Superior temporal gyrus (tissue), 1 donor: ENCODE measurements at regions not wholly inside any gene's neighbourhood (a gene's known extent, or its start where the extent isn't known, plus 50 kb on each side); places are given as distances from the start of the nearest gene placed in this dataset.
"Not testable (repeated sequence)": the region's sequence is repeated elsewhere in the genome, so short reads cannot be mapped to it uniquely, and the experiment has no call there.

Source experiments
- DNase-seq: peaks from one replicate; pipeline ENCODE4 v3.0.0-alpha.2; 2016; ENCODE audit errors: extremely low spot score

DNA sequence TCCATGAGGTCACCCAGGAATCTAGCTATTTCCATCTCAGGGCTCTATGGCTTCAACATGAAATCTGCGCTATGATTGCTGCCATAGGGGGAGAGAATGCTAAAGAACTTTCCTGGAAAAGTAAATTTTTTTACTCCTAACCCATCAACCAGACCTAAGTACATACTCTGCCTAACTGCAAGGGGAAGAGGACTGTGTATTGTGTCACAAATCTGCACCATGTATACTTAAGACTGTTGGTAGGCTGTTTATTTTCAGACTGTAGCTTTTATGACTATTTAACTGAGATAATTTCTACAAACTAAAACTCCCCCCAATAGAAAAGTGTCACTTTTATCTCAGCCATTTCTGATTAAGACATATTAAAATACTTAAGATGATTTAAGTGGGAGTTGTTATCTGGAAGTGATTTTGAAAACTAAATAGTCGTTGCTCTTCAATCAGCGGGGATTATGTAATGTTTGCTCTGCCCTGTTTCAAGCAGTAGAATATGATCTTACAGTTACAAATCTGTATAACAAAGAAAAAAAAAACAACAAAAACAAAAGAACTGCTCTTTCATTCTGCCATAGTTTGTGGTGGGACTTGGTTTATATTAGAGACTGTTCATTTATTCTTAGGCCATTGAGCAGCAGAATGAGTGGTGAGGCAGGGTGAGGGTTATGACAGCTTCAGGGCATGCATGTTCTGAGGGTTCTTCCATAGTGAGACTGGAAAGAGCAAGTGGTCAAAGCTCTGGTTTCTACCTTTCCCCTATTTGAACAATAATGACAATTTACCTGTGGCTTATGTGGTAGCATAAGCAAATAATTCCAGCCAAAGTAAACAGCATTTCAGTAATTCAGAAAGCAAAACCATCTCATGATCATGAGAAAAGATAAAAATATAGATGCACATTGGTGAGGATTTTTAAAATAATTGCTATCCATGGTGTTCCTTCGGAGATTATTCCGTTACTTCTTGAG, 126.3 kb upstream of the CEP162 start:
- DNase-seq, result no peak

DNA sequence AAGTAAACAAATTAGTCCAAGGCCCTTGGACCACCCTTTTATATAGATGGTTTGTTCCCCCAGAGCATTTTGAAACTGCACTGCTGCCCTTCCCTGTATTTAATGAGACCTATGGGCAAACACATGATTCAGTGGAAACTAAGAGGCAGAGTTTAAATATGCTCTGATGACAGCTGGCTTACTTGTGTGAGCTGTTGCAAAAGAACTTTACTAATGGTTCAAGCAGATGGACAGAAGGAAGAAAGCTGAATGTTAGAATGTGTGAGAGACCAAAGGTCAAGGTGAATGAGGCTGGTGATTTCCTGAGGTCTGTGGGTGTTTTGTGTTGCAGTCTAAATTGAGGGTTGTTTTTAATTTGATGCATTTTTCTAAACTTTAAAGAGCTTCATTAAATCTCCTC, 123.0 kb upstream of the CEP162 start:
- no peak for DNase-seq

DNA sequence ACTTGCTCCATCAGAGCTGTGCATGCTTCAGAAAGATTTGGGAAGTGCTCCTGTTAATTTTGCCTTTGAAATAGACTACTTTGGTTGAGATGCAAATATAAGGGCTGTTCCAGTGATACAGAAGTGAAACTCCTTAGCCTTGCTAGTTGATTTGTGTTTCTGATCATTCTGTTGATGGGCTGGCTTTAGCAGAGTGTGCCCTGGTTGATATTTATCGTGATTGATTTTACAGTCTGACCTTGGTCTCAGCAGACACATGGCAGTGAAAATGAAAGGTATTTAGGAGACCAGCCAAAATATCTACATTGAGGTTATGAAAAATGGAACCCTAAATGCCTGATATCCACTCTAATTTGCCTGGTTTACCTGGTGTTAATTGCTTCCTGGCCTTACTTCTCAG, 122.1 kb upstream of the CEP162 start:
- DNase-seq, result no peak

DNA sequence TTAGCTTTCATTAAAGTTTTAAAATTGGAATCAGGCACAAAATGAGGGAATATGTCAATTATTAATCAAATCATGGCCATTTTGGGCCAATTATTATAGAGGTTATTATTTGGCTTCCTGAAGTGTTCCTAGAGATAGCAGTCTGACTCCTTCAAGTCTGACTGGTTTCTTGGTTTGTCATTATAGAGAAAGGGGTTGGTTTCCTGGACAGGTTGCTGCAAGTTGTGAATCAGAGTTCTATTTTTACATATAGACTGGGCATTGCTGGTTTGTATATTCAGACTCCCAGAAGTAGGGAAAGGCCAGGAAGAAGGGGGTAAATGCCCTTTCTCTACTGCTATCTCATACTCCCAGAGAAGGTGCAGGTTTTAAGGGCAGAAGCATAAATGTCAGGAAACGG, 121.4 kb upstream of the CEP162 start:
- DNase-seq, result no peak

DNA sequence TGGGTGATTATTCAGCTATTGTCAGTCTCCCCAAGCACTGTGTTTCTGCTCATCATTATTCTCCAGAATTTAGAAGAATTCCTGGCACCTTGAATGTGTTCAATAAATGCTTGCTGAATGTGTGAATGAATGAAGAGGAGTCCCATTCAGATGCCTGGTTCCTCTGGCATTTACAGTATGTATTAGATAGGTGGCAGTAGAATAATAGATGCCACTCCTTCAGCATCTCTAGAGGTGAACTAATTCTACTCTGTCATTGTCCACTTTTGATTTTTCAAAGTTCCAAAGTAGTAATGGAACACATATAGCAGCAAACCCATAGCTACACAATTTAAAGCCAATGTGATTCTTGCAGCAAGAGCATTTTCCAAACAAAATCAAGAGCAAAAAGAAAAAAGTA, 118.9 kb upstream of the CEP162 start:
- no peak for DNase-seq

DNA sequence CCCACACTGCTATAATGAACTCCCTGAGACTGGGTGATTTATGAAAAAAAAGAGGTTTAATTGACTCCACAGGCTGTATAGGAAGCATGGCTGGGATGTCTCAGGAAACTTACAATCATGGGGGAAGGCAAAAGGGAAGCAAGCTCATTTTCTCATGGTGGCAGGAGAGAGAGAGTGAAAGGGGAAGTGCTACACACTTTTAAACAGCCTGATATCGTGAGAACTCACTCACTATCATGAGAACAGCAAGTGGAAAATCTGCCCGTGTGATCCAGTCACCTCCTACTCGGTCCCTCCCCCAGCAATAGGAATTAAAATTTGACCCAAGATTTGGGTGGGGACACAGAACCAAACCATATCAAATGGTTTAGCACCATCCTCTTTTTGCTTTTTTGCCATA, 116.6 kb upstream of the CEP162 start:
- no peak for DNase-seq

DNA sequence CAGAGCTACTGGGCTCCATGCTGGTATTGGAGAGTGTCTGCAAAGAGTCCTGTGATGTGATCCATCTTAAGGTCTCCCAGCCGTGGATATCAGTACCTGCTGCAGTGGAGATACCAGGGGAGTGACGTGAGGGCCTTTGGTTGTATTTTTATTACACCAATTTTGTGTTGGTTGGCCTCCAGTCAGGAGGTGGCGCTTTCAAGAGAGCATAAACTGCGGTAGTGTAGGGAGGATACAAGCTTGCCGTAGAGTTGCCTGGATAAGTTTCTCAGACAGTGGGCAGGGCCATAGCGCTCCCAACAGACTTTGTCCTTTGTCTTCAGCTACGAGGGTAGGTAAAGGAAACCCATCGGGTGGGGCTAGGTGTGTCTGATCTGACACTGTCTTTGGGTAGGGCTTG, 113.0 kb upstream of the CEP162 start:
- no peak for DNase-seq

DNA sequence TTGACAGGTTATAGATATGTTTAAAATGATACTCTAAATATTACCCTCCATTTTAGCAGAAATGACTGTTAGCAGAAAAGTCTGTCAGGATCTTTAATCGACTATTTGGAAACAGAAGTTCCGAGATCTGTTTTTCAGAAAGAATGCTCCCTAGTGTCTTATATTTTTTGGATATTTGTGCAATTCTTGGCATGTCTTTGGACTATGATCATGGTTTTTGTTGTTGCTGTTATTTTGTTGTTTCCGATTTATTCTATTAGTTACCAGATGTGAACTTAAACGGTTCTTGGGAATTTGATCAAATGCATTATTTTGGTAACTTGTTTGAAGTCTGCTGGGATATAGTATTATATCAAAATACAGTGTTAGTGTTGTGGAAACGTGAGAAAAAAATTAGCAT, 106.4 kb upstream of the CEP162 start:
- DNase-seq, result no peak

DNA sequence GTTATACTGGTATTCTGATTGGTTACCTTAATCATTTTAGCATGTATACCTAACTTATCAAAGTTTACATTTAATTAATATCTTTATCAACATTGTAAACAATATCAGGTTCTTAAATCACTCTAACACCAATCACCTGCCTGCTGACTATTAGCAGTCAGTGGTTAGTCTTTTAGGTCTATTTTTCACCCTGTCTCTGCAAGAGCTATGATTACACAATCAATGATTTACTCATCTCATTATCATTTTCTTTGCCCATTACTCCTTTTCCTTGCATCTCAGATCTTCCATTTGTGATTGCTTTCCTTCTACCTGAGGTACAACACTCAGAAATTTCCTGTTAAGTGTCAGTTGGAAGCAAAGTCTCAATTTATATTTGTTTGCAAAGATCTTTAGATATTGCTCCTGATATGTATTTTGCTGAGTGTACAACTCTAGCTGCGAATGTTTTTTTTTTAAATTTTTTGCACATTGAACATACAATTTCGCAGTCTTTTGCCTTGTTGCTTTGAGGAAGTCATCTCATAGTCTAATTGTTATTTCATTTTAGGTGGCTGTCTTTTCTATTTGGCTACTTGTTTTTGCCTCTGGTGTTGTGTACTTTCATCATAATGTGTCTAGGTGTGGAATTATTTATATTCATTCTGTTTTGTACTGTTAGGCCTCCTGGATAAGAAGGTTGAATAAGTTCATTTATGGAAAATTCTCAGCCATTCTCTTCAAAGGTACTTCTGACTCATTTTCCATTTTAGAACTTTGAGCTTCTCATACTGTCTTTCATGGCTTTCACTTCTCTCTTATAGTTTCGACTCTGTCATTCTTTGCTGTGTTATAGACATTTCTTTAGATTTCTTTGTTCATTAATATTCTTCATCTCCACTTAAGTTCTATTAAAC, 104.9 kb upstream of the CEP162 start:
- no peak for DNase-seq

DNA sequence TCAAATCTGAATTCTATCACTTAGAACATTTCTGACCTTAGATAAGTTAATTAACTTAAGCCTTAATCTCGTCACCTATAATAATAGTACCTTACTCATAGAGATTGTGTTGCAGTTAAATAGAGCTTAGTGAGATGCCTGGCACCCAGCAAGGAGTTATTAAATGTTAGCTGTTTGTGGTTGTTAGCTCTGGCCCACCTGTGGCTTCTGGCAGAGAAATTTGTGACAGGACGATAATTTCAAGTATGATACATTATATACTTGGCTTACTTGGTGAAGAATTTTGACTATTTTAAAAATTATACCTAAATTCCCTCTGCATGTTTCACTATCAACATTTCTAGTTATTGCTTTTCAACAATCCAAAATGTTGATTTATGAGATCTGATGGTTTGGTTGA, 102.9 kb upstream of the CEP162 start:
- no peak for DNase-seq

DNA sequence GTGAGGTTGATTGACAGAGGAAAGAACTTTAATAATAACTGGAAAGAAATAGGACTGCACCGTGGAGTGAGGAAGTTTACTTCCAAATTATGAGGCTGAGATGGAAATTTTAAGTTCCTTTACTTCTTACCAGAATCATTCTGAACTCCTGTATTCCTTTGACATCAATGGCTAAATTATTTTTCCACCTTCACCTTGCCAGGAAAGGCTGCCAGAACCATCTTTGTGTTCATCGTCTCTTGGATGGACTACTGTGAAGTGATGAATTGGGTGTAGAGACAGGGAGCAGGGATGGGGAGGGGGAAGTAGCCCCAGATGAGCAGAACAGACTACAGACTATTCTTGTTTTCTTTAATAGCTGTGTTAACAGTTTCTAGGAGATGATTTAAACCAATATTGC, 102.1 kb upstream of the CEP162 start:
- DNase-seq, result no peak

DNA sequence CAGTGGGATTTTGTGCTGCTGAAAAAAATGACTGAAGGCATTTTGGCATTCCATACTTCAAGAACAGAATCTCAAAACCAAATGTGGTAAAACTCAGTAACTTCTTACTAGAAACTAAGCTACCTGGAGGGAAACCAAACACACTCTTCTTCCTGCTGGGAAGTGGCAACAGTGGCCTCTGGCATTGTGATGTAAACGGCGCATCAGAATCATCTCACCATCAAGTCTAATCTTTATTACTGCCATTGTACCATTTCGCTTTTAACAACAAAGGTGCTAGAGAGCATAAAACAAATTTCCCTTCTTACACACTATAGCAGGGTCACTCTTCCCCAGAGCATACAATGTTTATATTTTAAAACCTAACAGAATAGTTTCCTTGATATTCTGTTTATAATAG, 101.6 kb upstream of the CEP162 start:
- no peak for DNase-seq

DNA sequence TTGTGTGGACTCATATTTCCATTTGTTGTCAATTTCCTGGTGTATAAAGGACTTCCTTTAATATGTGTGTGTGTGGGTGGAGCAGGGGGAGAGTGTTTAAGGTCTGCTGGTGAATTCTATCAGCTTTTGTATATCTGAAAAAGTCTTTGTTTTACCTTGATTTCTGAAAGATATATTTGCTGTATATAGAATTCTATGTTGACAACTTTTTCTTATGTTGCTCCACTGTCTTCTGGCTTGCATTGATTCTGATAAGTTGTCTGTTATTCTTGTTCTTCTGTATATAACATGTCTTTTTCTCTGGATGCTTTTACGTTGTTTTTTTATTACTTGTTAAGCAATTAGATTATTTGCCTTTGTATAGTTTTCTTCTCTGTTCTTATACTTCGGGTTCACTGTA, 90.0 kb upstream of the CEP162 start:
- no peak for DNase-seq

DNA sequence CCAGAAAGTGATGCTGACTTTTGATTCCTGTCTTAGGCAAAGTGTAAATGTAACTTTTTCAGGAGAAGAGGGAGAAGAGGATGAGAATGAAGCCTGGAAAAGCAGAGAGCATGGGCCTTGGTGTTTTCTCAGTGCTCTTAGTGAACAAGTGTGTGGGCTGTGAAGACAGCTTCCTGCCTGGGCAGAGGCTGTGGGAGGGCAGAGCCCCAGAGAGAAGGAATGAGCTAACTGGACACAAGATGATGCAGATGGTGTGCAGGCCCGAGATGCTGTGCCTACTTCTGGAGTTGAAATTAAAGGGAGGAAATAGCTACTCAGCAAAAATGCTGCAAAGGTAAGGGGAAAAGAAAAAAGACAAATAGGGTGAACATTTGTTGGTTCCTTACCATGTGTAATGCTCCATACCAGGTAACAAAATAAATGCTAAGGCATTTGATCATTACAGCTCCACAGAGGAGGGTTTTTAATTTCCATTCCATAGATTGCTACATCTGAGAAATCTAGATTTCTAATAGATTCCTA, 87.0 kb upstream of the CEP162 start:
- DNase-seq, result no peak

DNA sequence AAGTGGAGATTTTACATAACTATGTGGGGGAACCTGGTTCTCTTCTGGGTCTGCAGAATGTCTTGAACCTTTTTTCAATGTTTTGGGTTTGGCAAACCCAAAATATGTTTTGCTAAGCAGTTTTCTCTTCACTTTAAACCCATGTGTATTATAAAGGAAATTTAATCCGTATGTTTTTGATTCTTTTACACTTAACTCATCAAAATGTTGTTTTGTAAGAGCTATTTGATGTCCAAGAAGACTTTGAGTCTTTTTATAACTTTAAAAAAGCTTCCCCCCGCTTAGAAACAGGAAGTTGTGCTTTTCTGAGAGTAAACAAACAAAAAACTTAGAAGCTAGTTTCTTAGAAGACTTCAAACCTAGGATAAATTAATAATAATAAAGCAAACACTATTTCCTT, 81.9 kb upstream of the CEP162 start:
- no peak for DNase-seq

DNA sequence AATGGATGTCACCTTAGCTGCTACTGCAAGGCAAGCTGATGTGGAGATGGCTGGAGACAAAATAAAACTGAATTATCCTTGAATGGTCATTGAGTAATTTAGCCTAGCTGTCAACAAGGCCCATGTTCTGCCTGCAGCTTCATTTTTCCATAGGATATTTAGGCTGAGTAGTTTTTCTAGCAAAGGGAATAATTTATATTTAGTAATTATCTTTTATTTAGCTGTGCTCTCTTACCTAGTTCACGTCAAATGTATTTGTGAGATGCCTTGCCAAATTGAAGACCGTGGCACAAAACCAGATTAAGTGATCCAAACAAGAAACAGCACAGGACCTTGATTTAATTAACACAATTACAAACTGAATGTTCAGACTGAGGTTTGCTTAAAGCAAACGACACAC, 77.4 kb upstream of the CEP162 start:
- no peak for DNase-seq

DNA sequence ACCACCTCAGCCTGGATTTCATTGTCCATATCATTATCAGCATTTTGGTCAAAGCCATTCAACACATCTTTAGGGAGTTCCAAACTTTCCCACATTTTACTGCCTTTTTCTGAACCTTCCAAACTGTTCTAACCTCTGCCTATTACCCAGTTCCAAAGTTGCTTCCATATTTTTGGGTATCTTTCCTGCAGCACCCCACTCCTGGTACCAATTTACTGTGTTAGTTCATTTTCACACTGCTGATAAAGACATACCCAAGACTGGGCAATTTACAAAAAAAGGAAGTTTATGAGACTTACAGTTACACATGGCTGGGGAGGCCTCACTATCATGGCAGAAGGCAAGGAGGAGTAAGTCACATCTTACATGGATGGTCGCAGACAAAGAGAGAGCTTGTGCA, 63.6 kb upstream of the CEP162 start:
- DNase-seq, result not testable (repeated sequence)

DNA sequence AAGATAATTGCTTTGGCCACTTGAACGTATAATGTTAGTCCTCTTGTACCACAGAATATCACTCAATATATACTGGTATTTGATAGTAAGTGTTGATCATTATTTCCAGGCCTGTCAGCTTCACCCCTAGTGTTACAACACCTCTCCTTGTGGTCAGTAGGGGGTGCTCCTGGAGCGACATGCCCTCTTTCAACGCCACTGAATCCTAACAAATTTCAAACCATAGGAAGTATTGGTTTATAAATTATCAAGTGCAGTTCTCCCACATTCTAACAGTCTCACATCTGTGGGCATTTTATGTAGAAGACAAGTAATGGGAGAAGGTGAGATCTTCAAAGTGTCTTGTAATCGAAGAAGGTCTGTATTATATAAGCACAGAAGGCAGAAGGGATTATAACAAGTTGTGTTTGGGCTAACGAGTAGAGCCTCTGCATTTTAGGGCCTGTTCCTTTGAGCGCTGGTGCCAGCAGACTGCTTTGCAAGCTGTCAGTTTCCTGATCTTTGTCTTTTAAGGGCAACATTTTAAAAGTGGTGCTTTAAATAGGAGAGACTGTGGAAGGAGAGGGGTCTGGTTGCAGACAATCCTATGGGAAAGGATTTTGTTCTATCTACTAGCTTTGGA, 57.1 kb upstream of the CEP162 start:
- no peak for DNase-seq

DNA sequence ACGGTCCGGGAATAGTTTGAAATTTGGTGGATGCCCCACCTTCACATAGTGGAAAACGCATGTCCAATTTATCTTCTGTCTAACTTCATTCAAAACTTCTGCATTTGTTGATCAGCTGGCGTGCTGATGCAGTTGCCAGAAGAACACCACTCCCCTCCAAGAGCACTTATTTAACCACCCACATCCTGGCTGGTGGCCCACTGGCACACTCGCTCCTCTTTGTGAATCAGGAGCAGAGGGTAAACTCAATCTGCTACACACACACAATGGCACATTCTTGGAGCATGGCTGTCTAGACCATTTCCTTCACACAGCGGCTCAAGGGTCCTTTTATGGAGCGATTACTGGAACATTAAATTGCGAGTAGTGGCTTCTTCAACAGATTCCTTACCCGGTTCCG, 55.1 kb upstream of the CEP162 start:
- DNase-seq, result no peak

DNA sequence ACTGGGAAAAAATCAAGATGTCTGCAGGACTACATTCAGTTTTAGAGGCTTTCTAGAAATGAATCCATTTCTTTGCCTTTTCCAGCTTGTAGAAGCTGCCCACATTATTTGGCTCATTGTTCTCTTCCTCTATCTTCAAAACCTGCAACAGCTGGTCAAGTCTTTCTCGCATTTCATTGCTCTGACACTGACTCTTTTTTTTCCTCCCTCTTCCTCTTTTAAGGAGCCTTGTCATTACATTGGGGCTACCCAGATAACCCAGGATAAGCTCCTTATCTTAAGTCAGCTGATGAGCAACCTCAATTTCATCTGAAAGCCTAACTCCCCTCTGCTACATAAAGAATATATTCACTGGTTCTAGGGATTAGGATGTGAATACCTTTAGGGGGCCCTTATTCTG, 53.2 kb upstream of the CEP162 start:
- DNase-seq, result no peak

DNA sequence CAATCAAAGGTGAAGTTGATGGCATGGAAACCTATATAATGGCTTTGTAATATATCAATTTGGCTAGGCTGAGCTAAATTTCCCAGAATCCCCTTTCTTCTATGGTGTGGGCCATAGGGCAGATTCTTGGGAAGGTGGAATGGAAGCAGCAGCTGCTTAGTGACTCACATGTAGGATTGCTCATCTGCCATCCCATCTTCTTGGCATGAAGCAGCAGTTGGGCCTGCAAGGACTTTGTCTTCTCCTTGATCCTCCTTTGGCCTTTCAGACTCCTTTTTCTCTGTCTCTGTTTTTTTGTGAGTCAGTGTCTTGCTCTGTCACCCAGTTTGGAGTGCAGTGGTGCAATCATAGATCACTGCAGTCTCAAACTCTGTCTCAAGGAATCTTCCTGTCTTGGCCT, 52.6 kb upstream of the CEP162 start:
- DNase-seq, result no peak

DNA sequence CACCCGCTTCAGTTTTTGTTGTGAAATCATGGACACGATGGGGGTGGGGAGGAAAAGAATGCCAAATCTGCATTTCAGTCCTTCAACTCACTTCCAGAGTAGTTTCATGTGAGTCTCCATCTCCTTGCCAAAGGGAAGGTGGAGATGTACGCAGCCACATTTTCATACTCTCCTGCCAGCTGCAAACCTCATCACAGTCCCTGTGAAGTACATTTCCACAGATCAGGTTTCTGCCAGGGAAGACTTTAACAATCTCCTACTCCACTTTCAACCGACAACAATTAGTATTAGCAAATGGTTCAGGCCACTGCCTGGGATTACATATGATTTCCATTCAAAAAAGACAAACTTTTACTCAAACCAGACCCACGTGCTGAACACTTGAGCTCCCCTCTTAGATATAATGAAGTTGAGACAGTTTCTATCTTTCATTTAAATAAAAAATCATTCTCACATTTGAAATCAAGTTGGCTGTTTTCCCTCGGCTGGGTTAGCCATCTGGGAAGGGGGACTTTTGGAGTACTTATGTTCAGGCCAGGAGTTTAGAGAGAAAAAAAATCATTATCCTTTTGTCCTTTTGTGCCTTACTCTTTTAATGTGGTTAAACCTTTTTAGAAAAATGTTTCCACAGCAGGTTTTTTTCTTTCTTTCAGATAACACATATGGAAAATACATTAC, 51.0 kb upstream of the CEP162 start:
- DNase-seq, result no peak
